Right renal cortex interstitium (tissue), 3 donors: ENCODE measurements at regions not wholly inside any gene's neighbourhood (a gene's known extent, or its start where the extent isn't known, plus 50 kb on each side); places are given as distances from the start of the nearest gene placed in this dataset.
"Not testable (repeated sequence)": the region's sequence is repeated elsewhere in the genome, so short reads cannot be mapped to it uniquely, and the experiment has no call there.

Experiments used
- DNase-seq, 3 donors: peaks; one replicate each; pipeline ENCODE4 v3.0.0-alpha.2; 2013; ENCODE audit warnings: low read depth in 3 of 3, low spot score in 2 of 3

- not testable (repeated sequence) for DNase-seq
Observed at GRCh38 chrX:143228600-143228999, 202.9 kb downstream of the SPANXN4 start.

DNA sequence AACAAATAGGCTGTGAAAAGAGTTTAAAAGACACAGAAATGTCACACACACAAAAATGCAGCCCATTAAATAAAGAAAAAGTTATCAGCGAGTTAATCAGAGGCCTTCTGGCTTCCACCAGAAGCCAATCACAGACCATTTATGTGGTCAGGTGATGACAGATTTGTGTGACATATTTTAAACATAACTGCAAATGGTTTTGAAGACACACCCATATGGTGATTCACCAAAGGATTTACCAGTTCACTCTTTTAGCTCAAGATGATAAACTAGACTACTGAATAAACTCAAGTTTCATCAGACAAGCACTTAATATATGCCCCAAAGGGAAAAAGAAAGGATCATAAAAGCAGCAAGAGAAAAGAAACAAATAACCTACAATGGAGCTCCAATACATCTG is 181.2 kb downstream of the SPANXN4 start:
- DNase-seq: no peak

DNA sequence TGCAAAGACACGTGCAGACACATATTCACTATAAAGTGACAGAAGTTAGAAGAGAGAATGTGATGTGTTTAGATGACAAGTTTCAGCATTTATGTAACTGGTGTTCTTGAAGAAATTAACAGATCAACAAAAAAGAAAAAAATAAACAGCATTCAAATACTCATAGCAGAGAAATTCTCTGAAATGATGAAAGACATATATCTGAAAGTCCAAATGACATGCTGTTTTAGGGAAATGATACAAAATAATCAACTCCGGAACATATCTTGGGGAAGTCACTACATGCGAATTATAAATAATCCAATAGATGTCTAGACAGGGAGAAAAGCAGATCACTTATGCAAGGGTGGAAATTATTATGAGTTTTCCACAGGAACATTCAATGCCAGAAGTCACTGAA is 146.0 kb downstream of the SPANXN4 start:
- DNase-seq: no peak

GRCh38 chrX:143165778-143166177 is 140.1 kb downstream of the SPANXN4 start:
- DNase-seq: no peak

DNA sequence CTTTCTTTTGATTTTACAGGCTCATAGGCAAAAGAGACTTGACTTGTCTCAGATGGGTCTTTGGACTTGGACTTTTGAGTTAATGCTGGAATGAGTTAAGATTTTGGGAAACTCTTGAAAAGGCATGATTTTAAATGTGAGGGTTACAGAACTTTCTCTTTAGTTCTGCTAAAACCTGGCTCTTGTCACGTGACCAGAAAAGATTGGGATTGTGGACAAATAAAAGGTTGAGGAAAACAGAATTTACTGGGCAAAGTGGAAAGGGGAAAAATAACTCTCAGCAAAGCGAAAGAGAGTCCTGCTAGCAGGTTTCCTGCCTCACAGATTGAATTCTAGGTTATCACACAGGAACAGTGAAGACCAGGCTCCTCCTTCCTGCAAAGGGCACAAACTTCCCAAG is 114.0 kb downstream of the SPANXN4 start:
- no peak for DNase-seq

DNA sequence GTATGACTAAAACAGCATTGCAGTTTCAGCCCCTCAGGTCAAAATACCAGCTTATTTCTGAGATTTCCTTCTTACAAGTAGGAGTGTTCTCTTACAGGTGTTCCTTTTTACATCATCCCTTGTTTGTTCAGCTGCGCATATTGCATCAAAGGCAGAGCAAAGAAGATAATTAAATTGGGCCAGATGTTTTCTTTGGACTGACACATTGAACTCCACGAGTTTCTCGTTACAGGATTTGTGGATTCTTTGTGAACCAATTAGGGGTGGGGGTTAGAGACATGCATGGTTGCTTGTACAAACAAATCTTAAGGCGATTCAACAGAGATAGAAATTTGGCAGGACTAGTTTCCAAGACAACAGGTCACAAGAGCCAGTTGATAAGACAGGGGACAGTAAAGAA is 95.7 kb downstream of the SPANXN4 start:
- peak; percentile 5 to 13 (median 10) for DNase-seq

DNA sequence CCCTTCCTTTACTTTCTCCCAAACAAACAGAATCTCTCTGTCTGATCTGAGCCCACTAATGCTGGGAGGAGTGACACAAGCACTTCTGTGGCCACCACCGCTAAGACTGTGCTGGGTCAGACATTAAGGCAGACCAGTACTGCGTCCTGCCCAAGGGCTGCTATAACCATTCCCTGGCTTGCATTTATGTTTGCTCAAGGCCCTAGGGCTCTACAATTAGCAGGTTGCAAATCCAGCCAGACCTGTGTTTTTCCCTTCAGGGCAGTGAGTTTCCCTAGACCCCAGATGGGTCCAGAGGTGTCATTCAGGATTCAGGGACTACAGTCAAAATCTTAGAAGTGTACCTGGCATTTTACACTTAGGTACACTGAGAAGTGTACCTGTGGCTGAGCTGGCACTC is 89.7 kb downstream of the SPANXN4 start:
- no peak for DNase-seq

DNA sequence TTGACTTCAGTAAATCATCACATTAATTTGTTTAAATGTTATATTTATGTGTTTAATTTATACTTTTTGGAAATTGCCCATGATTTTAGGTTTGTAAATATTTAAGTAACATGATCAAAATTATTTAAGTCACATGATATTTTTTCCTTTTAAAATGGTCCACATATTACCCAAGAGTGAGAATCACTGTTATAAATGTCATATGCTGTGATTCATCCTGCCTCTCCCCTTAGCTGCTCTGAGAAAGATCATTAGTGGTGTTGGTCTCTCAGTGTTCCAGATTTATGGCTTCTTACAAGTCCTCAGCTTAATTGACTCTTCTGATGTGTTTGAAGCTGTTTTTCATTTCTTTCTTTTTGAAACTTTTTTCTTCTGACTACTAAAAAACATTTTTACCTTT is 70.1 kb downstream of the SPANXN4 start:
- DNase-seq: no peak

DNA sequence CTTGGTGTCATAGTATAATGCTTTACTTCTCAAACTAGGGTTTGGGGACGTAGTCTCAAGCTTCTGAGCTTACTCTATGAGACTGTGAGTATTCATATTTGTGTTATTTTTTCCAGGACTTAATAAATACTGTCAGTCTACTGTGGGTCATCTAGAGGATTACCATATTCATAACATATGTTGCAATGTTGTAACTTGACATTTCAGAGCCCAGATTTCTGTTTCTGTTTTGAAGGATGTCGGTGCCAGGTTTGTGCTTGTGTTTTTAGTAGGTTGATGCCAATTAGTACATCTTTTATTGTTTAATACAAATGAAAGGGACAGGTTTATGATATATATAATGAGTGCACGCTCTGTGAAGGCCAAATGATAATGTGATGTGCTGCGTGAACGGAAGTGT is 69.6 kb downstream of the SPANXN4 start:
- DNase-seq: no peak

- no peak for DNase-seq
Observed at GRCh38 chrX:143094417-143095023, 68.8 kb downstream of the SPANXN4 start.
